Eye (tissue), 1 donor: ENCODE measurements at regions not wholly inside any gene's neighbourhood (a gene's known extent, or its start where the extent isn't known, plus 50 kb on each side); places are given as distances from the start of the nearest gene placed in this dataset.
"Not testable (repeated sequence)": the region's sequence is repeated elsewhere in the genome, so short reads cannot be mapped to it uniquely, and the experiment has no call there.

ENCODE experiments used
- DNase-seq: peaks from one replicate; pipeline ENCODE4 v3.0.0-alpha.2; 2015

DNA sequence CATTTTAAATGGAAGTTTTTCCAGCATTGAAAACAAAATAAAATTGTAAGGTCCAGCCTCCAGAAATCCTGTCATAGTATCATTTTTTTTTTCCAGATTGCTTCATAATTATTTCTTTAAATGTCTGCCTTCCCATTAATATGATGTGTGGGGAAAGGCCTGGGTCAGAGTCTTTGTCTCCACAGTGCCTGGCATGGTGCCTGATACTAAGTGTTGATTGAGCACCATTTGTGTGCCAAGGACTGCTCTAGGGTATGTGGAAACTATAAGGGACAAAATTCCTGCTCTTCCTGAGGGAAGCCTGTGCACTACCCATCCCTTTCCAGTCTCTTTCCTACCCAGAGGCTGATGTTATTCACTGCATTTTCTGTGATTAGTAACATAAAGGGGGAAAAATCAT is 53.1 kb upstream of the BEND4 start:
- no peak for DNase-seq

DNA sequence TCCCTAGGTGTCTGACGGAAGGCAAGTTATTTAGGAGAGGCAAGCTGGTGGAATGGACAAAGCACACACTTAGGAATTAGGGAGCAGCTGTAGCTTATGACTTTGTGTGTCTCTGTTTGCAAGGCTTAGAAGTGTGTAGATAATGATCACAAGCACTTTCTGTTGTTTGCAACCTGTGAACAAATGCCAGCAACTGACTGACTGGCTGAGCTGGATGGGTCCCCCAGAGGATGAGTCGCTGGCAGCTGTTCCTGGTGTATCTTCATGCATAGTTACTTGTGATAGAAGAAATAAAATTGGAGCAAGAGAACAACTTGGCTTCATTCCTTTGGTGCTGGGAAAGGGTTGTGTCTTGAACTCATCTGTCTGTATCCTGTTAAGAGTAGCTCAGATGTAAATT is 64.2 kb upstream of the BEND4 start:
- no peak for DNase-seq

DNA sequence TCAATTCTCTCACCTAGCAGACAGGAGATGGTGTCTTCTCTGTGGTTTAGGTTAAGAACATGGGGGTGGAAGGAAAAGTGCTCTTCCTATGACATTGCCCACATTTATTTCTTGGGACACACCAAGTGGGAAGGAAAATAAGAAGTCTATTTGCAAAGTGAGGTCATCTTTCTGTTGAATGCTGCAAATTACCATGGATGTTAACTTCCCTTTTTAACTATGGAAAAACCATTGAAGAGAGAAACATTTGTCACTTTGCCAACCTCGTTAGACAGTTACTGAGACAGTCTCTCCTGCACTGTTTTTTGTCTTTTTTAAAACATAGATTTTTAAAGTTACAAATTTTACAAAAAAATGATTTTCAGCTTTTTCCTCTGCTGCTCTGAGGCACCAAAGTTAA is 72.8 kb upstream of the BEND4 start:
- DNase-seq: no peak

DNA sequence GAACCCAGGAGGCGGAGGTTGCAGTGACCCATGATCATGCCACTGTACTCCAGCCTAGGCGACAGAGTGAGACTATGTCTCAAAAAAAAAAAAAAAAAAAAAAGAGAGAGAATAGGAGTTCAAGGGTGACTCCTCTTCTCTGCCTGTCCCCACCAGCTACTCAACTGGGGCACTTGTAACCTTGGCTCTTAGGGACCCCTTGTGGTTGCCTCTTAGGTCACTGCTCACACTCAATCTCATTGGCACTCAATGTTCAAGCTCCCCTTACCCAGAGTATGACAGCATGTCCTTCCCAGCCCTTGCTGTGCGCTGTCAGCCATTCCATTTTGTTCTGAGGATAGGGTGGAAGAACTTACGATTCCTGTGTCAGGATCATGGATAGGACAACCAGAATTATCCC is 82.4 kb upstream of the BEND4 start:
- no peak for DNase-seq

GRCh38 chr4:42235304-42236021 is 83.0 kb upstream of the BEND4 start:
- no peak for DNase-seq

- DNase-seq: no peak
Measured at GRCh38 chr4:42237010-42237409, 84.6 kb upstream of the BEND4 start.

- DNase-seq: no peak
Measured at GRCh38 chr4:42237451-42237850, 85.0 kb upstream of the BEND4 start.

GRCh38 chr4:42248972-42249371 is 96.5 kb upstream of the BEND4 start:
- no peak for DNase-seq

GRCh38 chr4:42252315-42252714 is 99.9 kb upstream of the BEND4 start:
- DNase-seq: no peak

DNA sequence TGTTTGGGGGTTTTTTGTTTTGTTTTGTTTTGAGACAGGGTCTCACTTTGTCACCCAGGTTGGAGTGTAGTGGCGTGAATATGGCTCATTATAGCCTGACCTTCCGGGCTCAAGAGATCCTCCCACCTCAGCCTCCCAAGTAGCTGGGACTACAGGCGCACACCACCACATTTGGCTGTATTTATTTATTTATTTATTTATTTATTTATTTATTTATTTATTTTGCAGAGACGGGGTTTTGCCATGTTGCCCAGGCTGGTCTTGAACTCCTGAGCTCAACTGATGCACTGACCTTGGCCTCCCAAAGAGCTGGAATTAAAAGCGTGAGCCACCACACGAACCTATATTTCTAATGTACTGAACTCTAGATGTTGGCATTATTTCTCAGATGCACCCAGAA is 105.2 kb upstream of the BEND4 start:
- DNase-seq: not testable (repeated sequence)

- DNase-seq: no peak
Measured at GRCh38 chr4:42262701-42263490, 110.4 kb upstream of the BEND4 start.

- DNase-seq: no peak
Measured at GRCh38 chr4:42265782-42266602, 113.5 kb upstream of the BEND4 start.

GRCh38 chr4:42267724-42268123 is 115.3 kb upstream of the BEND4 start:
- DNase-seq: no peak

- DNase-seq: no peak
Measured at GRCh38 chr4:42268824-42269223, 116.4 kb upstream of the BEND4 start.

GRCh38 chr4:42271096-42271495 is 118.6 kb upstream of the BEND4 start:
- DNase-seq: no peak

DNA sequence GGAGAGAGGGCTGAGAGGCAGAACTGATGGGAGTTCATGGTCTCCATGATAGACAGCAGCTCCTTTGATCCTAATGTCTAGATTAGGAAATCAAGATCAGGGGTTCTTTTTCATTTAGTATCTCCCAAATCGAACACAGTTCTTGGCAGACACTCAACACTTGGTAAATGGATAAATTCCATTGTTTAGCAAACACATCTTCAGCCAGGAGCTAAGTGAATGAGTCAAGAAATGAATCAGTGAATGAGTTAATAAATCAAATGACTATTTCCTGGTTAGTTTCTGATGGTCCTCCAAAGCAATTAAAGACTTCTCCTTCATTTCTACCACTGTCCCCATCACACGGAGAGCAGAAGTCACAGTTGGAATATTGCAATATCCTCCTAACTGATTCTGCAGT is 120.0 kb upstream of the SHISA3 start:
- DNase-seq: no peak

DNA sequence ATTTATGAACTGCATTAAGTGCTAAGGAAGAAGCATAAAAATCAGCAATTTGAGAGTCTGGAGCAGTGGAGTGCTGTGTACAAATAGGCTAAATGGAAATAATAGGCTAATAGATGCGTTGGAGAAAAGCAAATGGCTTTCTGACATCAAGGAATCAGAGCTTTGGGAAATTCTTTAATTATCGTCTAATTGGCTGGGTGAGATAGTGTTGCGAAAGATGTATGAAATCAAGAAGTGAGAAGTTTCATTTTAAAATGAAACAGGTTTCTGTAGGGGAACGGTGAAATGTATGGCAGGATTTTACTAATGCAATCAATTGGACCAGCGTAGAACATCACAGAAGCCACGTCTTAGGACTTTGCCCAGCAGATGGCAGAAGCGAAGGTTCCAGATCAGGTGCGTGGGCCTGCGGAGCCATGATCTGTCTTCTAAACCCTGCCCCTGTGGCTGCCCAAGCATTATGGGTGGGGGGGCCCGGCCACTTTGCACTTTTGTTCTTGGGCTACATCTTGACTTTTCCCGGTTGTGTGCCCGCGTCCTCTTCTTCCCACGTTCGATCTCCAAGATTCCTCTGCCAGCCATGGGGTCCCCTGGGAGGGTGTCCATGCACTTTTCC is 118.5 kb upstream of the SHISA3 start:
- no peak for DNase-seq

DNA sequence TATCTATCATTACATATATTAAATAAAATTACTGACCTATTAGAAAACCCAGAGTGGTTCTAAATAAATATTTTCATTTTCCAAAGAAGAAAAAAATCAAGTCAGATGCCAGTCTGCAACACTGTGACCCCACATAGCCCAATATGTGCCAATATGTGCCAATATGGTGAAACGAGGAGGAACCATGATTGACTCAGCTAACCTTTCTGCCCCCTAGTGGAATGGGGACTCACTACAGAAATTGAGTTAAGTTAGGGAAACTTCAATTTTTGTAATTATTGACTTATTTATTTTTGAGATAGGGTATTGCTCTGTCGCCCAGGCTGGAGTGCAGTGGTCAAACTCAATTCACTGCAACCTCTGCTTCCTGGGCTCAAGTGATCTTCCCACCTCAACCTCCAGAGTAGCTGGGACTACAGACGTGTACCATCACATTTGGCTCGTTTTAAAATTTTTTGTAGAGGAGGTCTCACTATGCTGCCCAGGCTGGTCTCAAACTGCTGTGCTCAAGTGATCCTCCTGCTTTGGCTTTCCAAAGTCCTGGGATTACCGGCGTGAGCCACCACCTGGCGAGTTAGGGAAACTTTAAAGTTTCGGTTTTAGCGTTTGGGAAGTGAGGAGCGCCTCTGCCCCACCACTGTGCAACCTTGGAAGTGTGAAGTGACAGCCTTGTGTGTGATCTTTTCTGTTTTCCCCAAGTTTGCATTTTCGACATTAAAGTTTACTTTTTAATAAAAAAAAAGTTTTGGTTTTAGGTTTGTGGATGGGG is 116.8 kb upstream of the SHISA3 start:
- no peak for DNase-seq

DNA sequence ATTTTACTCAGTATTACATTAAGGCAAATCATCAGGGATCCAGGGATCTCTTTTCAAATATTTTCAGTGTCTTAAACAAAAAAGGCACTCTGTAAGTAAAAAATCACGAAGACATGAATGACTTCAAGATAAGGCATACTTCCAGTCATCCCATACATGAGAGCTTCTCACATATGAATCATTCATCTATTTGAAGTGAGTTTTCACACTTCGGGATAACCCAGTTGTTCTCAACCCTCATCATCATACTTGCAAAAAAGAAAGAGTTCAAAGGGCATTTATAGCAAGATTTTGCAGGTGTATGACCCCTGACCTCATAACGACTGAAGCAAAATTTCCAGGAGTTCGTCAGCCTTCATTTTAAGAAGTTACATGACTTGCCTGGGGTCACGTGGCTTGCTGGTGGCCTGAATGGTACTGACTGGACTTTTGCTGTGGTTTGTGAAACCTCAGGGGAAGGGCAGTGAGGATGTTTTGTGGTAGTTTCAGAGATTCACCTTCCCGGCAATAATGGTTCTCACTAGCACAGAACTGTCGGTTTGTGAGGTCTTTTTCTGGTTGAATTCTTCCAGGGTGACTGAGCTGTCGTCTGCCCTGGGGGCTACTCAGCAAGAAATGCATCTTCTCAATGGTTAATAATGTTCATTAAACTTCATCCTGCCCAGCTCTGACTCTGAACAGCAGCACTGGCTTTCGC is 115.8 kb upstream of the SHISA3 start:
- DNase-seq: no peak

GRCh38 chr4:42282081-42282901 is 115.0 kb upstream of the SHISA3 start:
- DNase-seq: peak; percentile 96

- DNase-seq: no peak
Measured at GRCh38 chr4:42284030-42284429, 113.3 kb upstream of the SHISA3 start.
